ENCODE measurements at regions not wholly inside any gene's neighbourhood (a gene's known extent, or its start where the extent isn't known, plus 50 kb on each side); places are given as distances from the start of the nearest gene placed in this dataset.
"Not testable (repeated sequence)": the region's sequence is repeated elsewhere in the genome, so short reads cannot be mapped to it uniquely, and the experiment has no call there.

DNA sequence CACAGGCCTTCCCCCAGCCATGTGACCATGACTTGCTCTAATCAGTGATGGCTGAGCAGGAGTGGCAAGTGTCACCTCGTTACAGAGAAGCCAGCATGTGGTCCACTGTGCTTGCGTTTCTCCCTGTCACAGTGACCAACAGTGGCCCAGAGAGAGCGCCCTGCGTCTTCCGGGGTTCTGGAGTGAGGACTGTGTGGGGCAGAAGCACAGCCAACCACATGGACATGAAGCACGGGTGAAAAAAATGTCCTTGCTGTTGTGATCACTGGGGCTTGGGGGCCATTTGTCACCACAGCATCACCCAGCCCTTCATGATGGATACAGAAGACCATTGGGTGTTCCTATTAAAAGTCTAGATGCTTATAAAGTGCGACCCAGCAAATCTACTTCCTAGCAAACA, 174.6 kb upstream of the C14orf180 start:
- TF ChIP-seq, protein P1, sequence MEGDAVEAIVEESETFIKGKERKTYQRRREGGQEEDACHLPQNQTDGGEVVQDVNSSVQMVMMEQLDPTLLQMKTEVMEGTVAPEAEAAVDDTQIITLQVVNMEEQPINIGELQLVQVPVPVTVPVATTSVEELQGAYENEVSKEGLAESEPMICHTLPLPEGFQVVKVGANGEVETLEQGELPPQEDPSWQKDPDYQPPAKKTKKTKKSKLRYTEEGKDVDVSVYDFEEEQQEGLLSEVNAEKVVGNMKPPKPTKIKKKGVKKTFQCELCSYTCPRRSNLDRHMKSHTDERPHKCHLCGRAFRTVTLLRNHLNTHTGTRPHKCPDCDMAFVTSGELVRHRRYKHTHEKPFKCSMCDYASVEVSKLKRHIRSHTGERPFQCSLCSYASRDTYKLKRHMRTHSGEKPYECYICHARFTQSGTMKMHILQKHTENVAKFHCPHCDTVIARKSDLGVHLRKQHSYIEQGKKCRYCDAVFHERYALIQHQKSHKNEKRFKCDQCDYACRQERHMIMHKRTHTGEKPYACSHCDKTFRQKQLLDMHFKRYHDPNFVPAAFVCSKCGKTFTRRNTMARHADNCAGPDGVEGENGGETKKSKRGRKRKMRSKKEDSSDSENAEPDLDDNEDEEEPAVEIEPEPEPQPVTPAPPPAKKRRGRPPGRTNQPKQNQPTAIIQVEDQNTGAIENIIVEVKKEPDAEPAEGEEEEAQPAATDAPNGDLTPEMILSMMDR (conservative IDR thresholded peaks at IDR 0.05; ENCODE audit: low read depth, low read length), result no peak
- DNase-seq (ENCODE audit: low read depth), result no peak
- no peak overlapping the region for H3K4me3 ChIP-seq (ENCODE audit: low read depth, low read length)

DNA sequence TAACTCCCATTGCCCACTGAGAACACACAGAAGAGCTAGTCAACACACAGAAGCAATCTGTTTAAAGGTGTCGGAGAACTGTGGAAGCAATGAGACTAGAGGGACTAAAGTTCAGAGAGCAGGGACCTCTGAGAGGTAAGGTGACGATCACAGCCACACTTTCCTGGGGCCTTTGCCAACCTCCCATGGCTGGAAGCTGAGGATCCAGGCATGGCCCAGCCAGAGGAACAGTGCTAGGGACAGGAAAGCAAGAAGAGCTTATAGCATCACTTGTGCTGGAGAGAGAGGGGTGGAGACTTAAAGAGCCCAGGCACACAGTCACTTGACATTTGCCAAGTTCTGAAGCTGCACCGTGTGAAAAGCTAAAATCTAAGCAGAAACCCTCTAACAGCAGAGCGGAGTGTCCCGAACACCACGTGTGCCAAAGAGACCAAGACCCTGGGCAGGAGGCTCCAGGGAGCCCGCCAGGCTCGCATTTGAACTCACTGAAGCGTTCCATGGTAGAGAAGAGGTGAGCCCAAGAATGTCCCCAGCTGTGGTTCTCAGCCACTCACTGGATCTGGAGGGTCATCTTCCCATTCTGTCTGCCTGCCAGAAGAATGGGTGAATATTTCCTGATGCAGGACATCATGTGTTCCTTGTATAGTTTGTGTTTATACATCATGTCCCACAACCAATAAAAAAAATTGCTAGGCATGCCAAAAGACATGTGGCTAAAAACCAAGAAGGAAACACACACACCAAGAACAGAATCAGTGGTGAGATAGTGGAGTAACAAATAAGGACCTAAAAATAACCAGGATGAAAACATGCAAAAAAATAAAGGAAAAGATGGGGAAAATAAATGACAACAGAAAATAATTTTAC, 174.0 kb upstream of the C14orf180 start:
- H3K4me3 ChIP-seq (ENCODE audit: low read depth, low read length), result no peak overlapping the region
- TF ChIP-seq, protein P1 (conservative IDR thresholded peaks at IDR 0.05; ENCODE audit: low read depth, low read length), result no peak
- no peak for DNase-seq (ENCODE audit: low read depth)

DNA sequence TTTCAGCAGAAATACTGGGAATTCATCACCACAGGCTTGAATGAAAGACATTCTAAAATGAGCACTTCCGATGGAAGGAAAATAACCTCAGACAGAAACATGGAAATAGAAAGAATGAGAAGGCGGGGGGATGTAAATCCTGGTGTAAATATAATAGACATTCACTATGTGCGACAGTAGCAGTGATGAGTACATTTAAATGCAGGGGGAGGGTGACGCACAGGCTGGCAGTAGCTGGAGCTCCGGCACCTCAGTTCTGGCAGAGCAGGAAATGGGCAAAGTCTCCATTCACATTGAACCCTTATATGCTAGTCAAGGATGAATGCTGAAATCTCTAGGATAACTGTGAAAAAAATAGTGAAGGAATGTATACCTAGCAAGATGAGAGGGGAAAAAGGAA, 172.7 kb upstream of the C14orf180 start:
- DNase-seq (ENCODE audit: low read depth), result no peak
- TF ChIP-seq, protein P1 (conservative IDR thresholded peaks at IDR 0.05; ENCODE audit: low read depth, low read length), result no peak
- no peak overlapping the region for H3K4me3 ChIP-seq (ENCODE audit: low read depth, low read length)

DNA sequence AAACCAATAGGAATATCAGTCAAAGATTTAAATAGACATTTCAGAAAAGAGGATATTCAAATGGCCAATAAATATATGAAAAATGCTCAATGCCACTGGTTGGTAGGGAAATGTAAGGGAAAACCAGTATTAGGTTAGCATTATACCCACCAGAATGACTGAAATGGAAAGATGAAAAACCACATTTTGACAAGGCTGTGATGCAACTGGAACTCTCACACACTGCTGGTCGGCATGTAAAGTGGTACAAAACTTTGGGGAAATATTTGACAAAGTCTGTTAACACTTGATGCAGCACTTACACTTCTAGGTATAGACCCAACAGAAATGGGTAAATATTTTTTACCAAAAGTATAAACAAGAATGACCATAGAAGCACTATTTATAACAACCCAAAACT, 163.2 kb upstream of the C14orf180 start:
- TF ChIP-seq, protein P1 (conservative IDR thresholded peaks at IDR 0.05; ENCODE audit: low read depth, low read length), result no peak
- no peak overlapping the region for H3K4me3 ChIP-seq (ENCODE audit: low read depth, low read length)
- DNase-seq (ENCODE audit: low read depth), result no peak

DNA sequence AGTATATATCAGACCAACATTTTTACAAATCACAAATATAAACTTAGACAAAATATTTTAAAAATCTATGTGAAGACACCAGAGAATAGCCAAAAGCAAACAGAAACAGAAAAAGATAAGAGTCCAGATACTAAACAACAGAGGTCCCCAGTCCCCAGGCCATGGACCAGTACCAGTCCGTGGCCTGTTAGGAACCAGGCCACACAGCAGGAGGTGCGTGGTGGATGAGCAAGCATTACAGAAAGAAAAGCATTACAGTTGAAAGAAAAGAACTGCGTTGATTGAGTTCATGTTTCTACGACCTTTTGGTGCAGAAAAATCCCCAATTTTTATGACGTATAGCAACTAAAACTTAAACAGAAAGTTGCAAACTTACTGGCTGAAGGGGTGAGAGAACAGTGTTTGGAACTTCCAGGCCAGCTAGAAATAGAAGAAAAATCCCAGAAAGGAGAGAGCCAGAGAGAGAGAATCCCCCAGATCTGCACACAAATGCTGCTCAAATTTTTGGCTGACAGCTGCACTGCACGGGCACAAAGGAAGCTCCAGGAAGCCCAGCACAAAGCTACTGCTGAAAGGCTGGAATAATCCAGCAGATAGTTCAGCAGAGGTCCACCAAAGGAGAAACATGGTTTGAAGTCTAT, 159.6 kb upstream of the C14orf180 start:
- TF ChIP-seq, protein P1 (conservative IDR thresholded peaks at IDR 0.05; ENCODE audit: low read depth, low read length), result no peak
- DNase-seq (ENCODE audit: low read depth), result peak; percentile 5
- no peak overlapping the region for H3K4me3 ChIP-seq (ENCODE audit: low read depth, low read length)

DNA sequence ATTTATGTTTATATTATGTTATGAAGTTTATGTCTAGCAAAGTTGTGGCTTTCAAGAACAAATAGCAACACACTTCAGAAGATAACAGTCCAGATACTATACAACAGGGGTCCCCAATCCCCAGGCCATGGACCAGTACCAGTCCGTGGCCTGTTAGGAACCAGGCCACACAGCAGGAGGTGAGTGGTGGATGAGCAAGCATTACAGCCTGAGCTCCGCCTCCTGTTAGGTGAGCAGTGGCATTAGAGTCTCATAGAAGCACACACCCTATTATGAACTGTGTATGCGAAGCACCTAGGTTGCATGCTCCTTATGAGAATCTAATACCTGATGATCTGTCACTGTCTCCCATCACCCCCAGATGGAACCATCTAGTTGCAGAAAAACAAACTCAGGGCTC, 159.0 kb upstream of the C14orf180 start:
- not testable (repeated sequence) for DNase-seq (ENCODE audit: low read depth); H3K4me3 ChIP-seq (ENCODE audit: low read depth, low read length)

DNA sequence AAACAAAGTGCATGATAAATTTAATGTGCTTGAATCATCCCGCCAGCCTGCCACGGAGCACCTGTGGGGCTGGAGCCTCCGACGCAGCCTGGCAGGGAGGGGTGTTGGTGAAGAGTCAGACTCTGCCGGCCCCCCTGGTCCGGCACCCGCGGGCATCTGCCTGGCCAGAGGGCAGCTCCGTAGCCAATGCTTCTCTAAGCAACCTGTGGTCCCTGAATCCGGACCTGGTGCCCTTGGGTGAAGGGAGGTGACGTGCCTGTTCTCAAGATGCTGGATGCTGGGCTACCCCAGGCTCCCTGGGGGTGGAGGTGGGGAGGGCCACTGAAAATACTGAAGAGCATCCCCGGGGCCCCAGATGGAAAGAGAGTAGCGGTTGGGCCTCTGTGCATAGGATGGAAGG, 158.6 kb upstream of the C14orf180 start:
- H3K4me3 ChIP-seq (ENCODE audit: low read depth, low read length), result no peak overlapping the region
- TF ChIP-seq, protein P1 (conservative IDR thresholded peaks at IDR 0.05; ENCODE audit: low read depth, low read length), result no peak
- no peak for DNase-seq (ENCODE audit: low read depth)
